ENCODE measurements at regions not wholly inside any gene's neighbourhood (a gene's known extent, or its start where the extent isn't known, plus 50 kb on each side); places are given as distances from the start of the nearest gene placed in this dataset.

DNA sequence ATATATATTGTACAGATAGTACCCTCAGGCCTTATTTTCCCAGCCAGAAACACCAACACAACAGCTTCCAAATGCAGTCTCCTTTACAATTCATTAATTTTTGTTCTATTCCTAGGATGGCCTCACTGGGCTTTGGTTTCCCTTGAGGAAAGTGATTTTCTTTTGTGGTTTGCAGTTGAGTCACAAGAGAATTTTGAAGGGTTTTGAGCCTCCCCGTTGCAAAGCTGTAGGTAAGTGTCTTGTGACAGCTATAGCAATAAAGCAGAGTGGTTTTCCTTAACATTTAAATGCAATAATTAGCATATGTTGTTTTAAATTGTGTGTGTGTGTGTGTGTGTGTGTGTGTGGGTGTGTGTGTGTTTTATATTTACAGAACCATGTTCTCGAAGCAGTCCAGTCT, 54.1 kb upstream of the WDR17 start:
- no peak for TF ChIP-seq CTCF (IDR thresholded peaks at IDR 0.05; ENCODE audit: low read depth, low read length)
- no peak for DNase-seq (ENCODE audit: extremely low read depth, low read depth)

DNA sequence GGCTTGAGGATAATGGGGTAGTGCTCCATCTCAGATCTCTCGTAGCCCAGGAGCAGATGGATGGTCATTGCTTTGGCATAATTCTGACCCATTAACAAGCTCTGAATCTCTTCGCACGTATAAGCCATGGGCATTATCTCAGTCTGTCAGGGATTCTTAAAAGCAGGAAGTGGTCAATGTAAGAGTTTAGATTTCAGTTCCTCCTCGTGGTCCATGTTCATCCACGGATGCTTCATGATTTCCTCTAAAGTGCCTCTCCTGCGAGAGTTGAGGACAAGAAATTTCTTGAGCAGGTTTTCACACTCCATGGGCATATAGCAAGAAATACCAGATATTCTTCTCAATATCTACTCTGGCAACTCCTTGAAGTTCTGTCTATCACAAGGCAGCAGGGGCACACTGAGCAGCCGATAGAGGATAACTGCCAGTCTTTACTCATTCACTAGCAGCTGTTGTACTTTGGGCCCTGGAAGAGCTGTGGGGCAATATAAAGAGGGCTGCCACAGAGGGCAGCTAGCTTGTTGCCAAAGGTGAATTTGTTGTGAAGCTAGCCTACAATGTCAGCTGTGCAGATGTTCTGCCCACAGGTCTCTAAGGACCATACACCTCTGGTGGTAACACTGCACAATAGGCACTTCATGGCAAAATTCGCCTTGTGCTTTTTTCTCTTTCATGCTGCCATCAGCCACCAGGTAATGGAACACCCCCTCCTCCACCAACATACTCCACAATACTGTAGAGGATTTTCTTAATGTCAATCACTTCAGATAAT, 52.0 kb upstream of the WDR17 start:
- TF ChIP-seq CTCF (IDR thresholded peaks at IDR 0.05; ENCODE audit: low read depth, low read length): no peak
- DNase-seq (ENCODE audit: extremely low read depth, low read depth): no peak

- no peak for DNase-seq (ENCODE audit: extremely low read depth, low read depth)
- no peak for TF ChIP-seq CTCF (IDR thresholded peaks at IDR 0.05; ENCODE audit: low read depth, low read length)
Observed at GRCh38 chr4:176014583-176015108, 51.0 kb upstream of the WDR17 start.
